HEK293 (cell line): ENCODE measurements at regions not wholly inside any gene's neighbourhood (a gene's known extent, or its start where the extent isn't known, plus 50 kb on each side); places are given as distances from the start of the nearest gene placed in this dataset.
A peak's percentile ranks its signal among the peaks of the same experiment; 100 is the strongest.

ENCODE experiments used
- CTCF ChIA-PET: fragments of 350-600 bp; formaldehyde crosslinking; extraction: SDS; loops from one replicate; lab custom pipeline; 2021; ENCODE audit warnings: antibody characterized with exemption; lab: Yijun Ruan, JAX
- POLR2A ChIA-PET: fragments of 300-600 bp; formaldehyde crosslinking; extraction: SDS; loops from one replicate; lab custom pipeline; 2020; ENCODE audit warnings: antibody characterized with exemption, inconsistent platforms; lab: Yijun Ruan, JAX
- H3K27ac ChIP-seq: fragments of 200-500 bp; sonication (Bioruptor generic); 2 replicates; pipeline ENCODE4 v1.5.1; 2014; ENCODE audit warnings: low read depth, low read length, control low read depth, inconsistent platforms; ENCODE audit errors: extremely low read depth
- H3K36me3 ChIP-seq, 2 experiments: fragments of 200-500 bp in 1 of 2; sonication (Bioruptor generic) in 1 of 2; 1 replicate in 1 of 2; 2 replicates in 1 of 2; pipeline ENCODE4 v1.5.1; 2014 to 2017; ENCODE audit warnings: inconsistent platforms in 2 of 2, low read length in 2 of 2; ENCODE audit not compliant: control insufficient read depth in 2 of 2, insufficient read depth in 1 of 2
- H3K4me1 ChIP-seq: fragments of 200-500 bp; sonication (Bioruptor generic); 2 replicates; pipeline ENCODE4 v1.5.1; 2014; ENCODE audit warnings: mild to moderate bottlenecking, low read length, inconsistent platforms; ENCODE audit not compliant: control insufficient read depth, insufficient read depth
- H3K4me3 ChIP-seq: 2 replicates; pipeline ENCODE4 v1.5.1; 2011; ENCODE audit warnings: low read depth, mild to moderate bottlenecking, control low read depth, low read length, moderate library complexity
- H3K9me3 ChIP-seq: fragments of 200-500 bp; sonication (Bioruptor generic); 2 replicates; pipeline ENCODE4 v1.5.1; 2014; ENCODE audit warnings: low read depth, low read length, inconsistent platforms; ENCODE audit not compliant: control insufficient read depth, insufficient read depth
- SP2 ChIP-seq: fragments of 450-650 bp; formaldehyde crosslinking; IDR thresholded peaks from 2 replicates; pipeline ENCODE4 v1.5.1; 2016; ENCODE audit warnings: missing biosample characterization, missing genetic modification characterization
- SP7 ChIP-seq: fragments of 450-650 bp; formaldehyde crosslinking; IDR thresholded peaks from 2 replicates; pipeline ENCODE4 v1.5.1; 2016; ENCODE audit warnings: missing biosample characterization, missing genetic modification characterization
- ZBTB17 ChIP-seq: fragments of 450-650 bp; formaldehyde crosslinking; IDR thresholded peaks from 2 replicates; pipeline ENCODE4 v1.5.1; 2016; ENCODE audit warnings: missing biosample characterization, missing genetic modification characterization
- ZFP69B ChIP-seq: fragments of 450-650 bp; formaldehyde crosslinking; IDR thresholded peaks from 2 replicates; pipeline ENCODE4 v1.5.1; 2016; ENCODE audit warnings: missing biosample characterization, missing genetic modification characterization
- ZNF292 ChIP-seq: fragments of 450-650 bp; formaldehyde crosslinking; IDR thresholded peaks from 2 replicates; pipeline ENCODE4 v1.5.1; 2016; ENCODE audit warnings: low read depth, missing biosample characterization, missing genetic modification characterization, borderline replicate concordance
- ZNF335 ChIP-seq: fragments of 450-650 bp; formaldehyde crosslinking; conservative IDR thresholded peaks from 2 replicates; pipeline ENCODE4 v1.5.1; 2016; ENCODE audit warnings: missing biosample characterization, missing genetic modification characterization
- ZNF366 ChIP-seq: fragments of 450-650 bp; formaldehyde crosslinking; conservative IDR thresholded peaks from 2 replicates; pipeline ENCODE4 v1.5.1; 2016; ENCODE audit warnings: missing biosample characterization, missing genetic modification characterization
- ZNF37A ChIP-seq: fragments of 450-650 bp; IDR thresholded peaks from 2 replicates; pipeline ENCODE4 v1.5.1; 2018; ENCODE audit warnings: missing biosample characterization, missing genetic modification characterization
- ZNF423 ChIP-seq: fragments of 450-650 bp; formaldehyde crosslinking; IDR thresholded peaks from 2 replicates; pipeline ENCODE4 v1.5.1; 2016; ENCODE audit warnings: missing biosample characterization, missing genetic modification characterization
- ZNF610 ChIP-seq: fragments of 450-650 bp; formaldehyde crosslinking; IDR thresholded peaks from 2 replicates; pipeline ENCODE4 v1.5.1; 2016; ENCODE audit warnings: missing biosample characterization, missing genetic modification characterization, borderline replicate concordance
- ZNF629 ChIP-seq: fragments of 450-650 bp; formaldehyde crosslinking; IDR thresholded peaks from 2 replicates; pipeline ENCODE4 v1.5.1; 2017; ENCODE audit warnings: missing biosample characterization, missing genetic modification characterization
- ZNF707 ChIP-seq: fragments of 450-650 bp; formaldehyde crosslinking; IDR thresholded peaks from 2 replicates; pipeline ENCODE4 v1.5.1; 2016; ENCODE audit warnings: missing biosample characterization, missing genetic modification characterization
- ZXDB ChIP-seq: fragments of 450-650 bp; formaldehyde crosslinking; IDR thresholded peaks from 2 replicates; pipeline ENCODE4 v1.5.1; 2016; ENCODE audit warnings: missing biosample characterization, missing genetic modification characterization
- TF ChIP-seq, protein P1 (sequence below): fragments of 450-650 bp; formaldehyde crosslinking; IDR thresholded peaks from 2 replicates; pipeline ENCODE4 v1.5.1; 2016; ENCODE audit warnings: missing biosample characterization, missing genetic modification characterization
- TF ChIP-seq, protein P2 (sequence below): fragments of 450-650 bp; formaldehyde crosslinking; IDR thresholded peaks from 2 replicates; pipeline ENCODE4 v1.5.1; 2016; ENCODE audit warnings: missing biosample characterization, missing genetic modification characterization, borderline replicate concordance
- TF ChIP-seq, protein P3 (sequence below): fragments of 450-650 bp; formaldehyde crosslinking; IDR thresholded peaks from 2 replicates; pipeline ENCODE4 v1.5.1; 2016; ENCODE audit warnings: missing biosample characterization, missing genetic modification characterization, borderline replicate concordance
- TF ChIP-seq, protein P4 (sequence below): sonication (generic); formaldehyde crosslinking; IDR thresholded peaks from 2 replicates; pipeline ENCODE4 v1.8.1; 2022; ENCODE audit warnings: mild to moderate bottlenecking, moderate library complexity, missing genetic modification reagents
- TF ChIP-seq, protein P5 (sequence below): fragments of 450-650 bp; formaldehyde crosslinking; IDR thresholded peaks from 2 replicates; pipeline ENCODE4 v1.5.1; 2016; ENCODE audit warnings: missing biosample characterization, missing genetic modification characterization, low read depth

DNA sequence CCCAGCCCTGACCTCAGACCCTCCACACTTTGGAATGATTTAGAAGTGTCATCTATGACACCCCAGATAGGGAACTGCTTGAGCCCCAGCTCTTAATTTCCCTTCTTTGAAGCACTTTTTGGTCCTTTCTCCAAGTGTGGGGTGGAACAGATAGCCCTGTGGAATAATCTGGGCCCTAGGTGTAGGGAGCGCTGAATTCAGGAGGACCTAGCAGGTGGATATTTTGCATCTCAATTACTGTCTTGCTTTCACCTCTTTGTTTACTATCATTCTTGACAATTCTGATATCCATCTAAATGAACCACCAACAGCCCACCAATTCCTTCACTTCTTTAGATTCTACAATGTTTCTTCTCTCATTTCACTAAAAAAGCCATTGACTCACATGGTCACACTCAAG is 850.4 kb downstream of the KCNJ2 start:
- TF ChIP-seq, protein P1, sequence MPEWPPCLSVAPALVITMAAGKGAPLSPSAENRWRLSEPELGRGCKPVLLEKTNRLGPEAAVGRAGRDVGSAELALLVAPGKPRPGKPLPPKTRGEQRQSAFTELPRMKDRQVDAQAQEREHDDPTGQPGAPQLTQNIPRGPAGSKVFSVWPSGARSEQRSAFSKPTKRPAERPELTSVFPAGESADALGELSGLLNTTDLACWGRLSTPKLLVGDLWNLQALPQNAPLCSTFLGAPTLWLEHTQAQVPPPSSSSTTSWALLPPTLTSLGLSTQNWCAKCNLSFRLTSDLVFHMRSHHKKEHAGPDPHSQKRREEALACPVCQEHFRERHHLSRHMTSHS: no peak
- TF ChIP-seq, protein P2, sequence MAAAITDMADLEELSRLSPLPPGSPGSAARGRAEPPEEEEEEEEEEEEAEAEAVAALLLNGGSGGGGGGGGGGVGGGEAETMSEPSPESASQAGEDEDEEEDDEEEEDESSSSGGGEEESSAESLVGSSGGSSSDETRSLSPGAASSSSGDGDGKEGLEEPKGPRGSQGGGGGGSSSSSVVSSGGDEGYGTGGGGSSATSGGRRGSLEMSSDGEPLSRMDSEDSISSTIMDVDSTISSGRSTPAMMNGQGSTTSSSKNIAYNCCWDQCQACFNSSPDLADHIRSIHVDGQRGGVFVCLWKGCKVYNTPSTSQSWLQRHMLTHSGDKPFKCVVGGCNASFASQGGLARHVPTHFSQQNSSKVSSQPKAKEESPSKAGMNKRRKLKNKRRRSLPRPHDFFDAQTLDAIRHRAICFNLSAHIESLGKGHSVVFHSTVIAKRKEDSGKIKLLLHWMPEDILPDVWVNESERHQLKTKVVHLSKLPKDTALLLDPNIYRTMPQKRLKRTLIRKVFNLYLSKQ: no peak
- TF ChIP-seq ZNF423 (no peak), ZNF707 (tag by site-specific recombination) (no peak), ZNF610 (no peak)
- no peaks in the 10 kb centered on the region for H3K9me3 ChIP-seq
- CTCF ChIA-PET: no interaction called here

DNA sequence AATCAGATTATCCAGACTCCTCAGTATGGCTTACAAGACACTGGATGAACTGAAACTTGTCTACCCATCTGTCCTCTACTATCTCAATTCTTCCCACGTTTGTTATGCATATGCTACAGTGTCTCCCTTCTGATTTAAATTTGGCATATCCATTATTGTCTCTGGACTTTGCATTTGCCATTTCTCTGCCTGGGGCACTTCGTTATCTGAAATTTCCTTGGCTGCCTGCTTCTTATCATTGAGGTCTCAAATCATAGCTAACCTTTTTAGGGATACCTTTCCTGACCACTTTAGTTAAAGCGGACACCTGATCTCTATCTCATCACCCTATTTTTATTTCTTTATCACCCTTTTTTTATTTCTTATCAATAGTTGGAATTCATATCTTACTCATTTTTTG is 853.4 kb downstream of the KCNJ2 start:
- CTCF ChIA-PET: no interaction called here
- no peaks in the 10 kb centered on the region for H3K36me3 ChIP-seq
- TF ChIP-seq, protein P2: no peak
- TF ChIP-seq ZNF37A (no peak), ZXDB (no peak)
- TF ChIP-seq, protein P3, sequence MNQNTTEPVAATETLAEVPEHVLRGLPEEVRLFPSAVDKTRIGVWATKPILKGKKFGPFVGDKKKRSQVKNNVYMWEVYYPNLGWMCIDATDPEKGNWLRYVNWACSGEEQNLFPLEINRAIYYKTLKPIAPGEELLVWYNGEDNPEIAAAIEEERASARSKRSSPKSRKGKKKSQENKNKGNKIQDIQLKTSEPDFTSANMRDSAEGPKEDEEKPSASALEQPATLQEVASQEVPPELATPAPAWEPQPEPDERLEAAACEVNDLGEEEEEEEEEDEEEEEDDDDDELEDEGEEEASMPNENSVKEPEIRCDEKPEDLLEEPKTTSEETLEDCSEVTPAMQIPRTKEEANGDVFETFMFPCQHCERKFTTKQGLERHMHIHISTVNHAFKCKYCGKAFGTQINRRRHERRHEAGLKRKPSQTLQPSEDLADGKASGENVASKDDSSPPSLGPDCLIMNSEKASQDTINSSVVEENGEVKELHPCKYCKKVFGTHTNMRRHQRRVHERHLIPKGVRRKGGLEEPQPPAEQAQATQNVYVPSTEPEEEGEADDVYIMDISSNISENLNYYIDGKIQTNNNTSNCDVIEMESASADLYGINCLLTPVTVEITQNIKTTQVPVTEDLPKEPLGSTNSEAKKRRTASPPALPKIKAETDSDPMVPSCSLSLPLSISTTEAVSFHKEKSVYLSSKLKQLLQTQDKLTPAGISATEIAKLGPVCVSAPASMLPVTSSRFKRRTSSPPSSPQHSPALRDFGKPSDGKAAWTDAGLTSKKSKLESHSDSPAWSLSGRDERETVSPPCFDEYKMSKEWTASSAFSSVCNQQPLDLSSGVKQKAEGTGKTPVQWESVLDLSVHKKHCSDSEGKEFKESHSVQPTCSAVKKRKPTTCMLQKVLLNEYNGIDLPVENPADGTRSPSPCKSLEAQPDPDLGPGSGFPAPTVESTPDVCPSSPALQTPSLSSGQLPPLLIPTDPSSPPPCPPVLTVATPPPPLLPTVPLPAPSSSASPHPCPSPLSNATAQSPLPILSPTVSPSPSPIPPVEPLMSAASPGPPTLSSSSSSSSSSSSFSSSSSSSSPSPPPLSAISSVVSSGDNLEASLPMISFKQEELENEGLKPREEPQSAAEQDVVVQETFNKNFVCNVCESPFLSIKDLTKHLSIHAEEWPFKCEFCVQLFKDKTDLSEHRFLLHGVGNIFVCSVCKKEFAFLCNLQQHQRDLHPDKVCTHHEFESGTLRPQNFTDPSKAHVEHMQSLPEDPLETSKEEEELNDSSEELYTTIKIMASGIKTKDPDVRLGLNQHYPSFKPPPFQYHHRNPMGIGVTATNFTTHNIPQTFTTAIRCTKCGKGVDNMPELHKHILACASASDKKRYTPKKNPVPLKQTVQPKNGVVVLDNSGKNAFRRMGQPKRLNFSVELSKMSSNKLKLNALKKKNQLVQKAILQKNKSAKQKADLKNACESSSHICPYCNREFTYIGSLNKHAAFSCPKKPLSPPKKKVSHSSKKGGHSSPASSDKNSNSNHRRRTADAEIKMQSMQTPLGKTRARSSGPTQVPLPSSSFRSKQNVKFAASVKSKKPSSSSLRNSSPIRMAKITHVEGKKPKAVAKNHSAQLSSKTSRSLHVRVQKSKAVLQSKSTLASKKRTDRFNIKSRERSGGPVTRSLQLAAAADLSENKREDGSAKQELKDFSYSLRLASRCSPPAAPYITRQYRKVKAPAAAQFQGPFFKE (tag by site-specific recombination): no peak

More for the DNA sequence above, 850.4 kb downstream of the KCNJ2 start:
- H3K4me1 ChIP-seq: peaks cover 7% of the 10 kb centered on the region
- no peaks in the 10 kb centered on the region for H3K36me3 ChIP-seq
- H3K27ac ChIP-seq: no peak overlapping the region
- POLR2A ChIA-PET: no interaction called here
- H3K4me3 ChIP-seq: no peak overlapping the region

DNA sequence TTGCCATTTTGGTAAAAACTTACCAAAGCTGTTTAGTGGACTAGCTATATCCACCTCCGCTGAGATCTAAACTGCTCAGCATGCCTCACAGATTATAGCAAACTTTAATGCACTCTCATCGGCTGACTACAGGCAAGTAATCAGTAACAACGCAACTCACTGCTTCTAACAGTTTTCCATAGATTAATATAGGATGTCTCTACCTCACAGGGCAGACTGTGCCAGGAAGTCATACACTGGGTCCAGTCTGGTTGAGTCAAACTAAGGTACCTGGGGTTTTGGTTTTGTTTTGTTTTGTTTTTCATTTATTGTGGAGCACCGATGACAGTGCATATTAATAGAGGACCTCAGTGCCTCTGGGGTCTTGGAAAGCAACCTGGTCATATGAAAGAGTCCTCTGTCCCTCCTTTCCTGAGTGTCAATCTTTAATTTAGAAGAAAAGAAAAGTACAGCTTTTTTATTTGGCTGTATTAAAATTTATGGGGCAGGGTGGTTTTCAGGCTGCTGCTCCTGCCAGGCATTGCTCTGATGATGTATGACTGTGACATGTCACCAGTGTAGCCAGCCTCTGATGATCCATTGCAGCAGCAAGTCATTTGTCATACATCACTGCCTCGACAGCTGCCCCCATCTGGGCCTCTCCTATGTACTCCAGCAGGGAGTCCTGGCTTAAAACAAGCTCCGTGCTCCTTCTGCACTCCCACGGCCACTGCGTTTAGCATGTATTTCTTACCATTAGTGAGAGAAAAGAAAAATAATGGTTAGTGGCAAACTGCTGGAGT is 854.1 kb downstream of the KCNJ2 start:
- POLR2A ChIA-PET: no interaction called here
- TF ChIP-seq SP7 (tag by site-specific recombination) (peak; percentile 69), ZNF707 (tag by site-specific recombination) (no peak), ZNF366 (tag by site-specific recombination) (0 out of 2 replicates have a peak, but pooled peaks have one; percentile 21), ZNF629 (tag by site-specific recombination) (0 out of 2 replicates have a peak, but pooled peaks have one; percentile 25), ZFP69B (tag by site-specific recombination) (no peak), ZNF292 (tag by site-specific recombination) (no peak), SP2 (tag by site-specific recombination) (peak; percentile 30; the same call in 1 of the 2 replicates), ZNF335 (tag by site-specific recombination) (peak; percentile 55; the same call in 1 of the 2 replicates), ZBTB17 (tag by site-specific recombination) (0 out of 2 replicates have a peak, but pooled peaks have one; percentile 45)
- TF ChIP-seq, protein P4, sequence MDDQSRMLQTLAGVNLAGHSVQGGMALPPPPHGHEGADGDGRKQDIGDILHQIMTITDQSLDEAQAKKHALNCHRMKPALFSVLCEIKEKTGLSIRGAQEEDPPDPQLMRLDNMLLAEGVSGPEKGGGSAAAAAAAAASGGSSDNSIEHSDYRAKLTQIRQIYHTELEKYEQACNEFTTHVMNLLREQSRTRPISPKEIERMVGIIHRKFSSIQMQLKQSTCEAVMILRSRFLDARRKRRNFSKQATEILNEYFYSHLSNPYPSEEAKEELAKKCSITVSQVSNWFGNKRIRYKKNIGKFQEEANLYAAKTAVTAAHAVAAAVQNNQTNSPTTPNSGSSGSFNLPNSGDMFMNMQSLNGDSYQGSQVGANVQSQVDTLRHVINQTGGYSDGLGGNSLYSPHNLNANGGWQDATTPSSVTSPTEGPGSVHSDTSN (CRISPR knock-in tag): no peak
- TF ChIP-seq, protein P5, sequence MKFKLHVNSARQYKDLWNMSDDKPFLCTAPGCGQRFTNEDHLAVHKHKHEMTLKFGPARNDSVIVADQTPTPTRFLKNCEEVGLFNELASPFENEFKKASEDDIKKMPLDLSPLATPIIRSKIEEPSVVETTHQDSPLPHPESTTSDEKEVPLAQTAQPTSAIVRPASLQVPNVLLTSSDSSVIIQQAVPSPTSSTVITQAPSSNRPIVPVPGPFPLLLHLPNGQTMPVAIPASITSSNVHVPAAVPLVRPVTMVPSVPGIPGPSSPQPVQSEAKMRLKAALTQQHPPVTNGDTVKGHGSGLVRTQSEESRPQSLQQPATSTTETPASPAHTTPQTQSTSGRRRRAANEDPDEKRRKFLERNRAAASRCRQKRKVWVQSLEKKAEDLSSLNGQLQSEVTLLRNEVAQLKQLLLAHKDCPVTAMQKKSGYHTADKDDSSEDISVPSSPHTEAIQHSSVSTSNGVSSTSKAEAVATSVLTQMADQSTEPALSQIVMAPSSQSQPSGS: peak; percentile 36; the same call in 1 of the 2 replicates

More for the DNA sequence above, 853.4 kb downstream of the KCNJ2 start:
- no peak overlapping the region for H3K4me3 ChIP-seq
- no peak overlapping the region for H3K27ac ChIP-seq
- H3K4me1 ChIP-seq: peaks cover 7% of the 10 kb centered on the region
- H3K9me3 ChIP-seq: no peaks in the 10 kb centered on the region
- POLR2A ChIA-PET: no interaction called here

More for the DNA sequence above, 854.1 kb downstream of the KCNJ2 start:
- H3K4me1 ChIP-seq: peaks cover 7% of the 10 kb centered on the region
- CTCF ChIA-PET: interaction anchor here (0.5 kb wide), 1 partner anchor 220 kb away, joined by 3 read pairs; no protein-coding TSS in a partner anchor
- H3K4me3 ChIP-seq: no peak overlapping the region
- no peak overlapping the region for H3K27ac ChIP-seq
- no peaks in the 10 kb centered on the region for H3K9me3 ChIP-seq
- H3K36me3 ChIP-seq: no peaks in the 10 kb centered on the region
